Germinal center (tissue), 1 donor: ENCODE measurements at regions not wholly inside any gene's neighbourhood (a gene's known extent, or its start where the extent isn't known, plus 50 kb on each side); places are given as distances from the start of the nearest gene placed in this dataset.
"Not testable (repeated sequence)": the region's sequence is repeated elsewhere in the genome, so short reads cannot be mapped to it uniquely, and the experiment has no call there.

Source experiments
- DNase-seq: peaks from one replicate; pipeline ENCODE4 v3.0.0; 2012; ENCODE audit warnings: mixed read lengths, low spot score

GRCh38 chr6:72457738-72458137 lies 164.1 kb upstream of the KCNQ5 start:
- no peak for DNase-seq

GRCh38 chr6:72458521-72458920 lies 163.3 kb upstream of the KCNQ5 start:
- DNase-seq: no peak

- DNase-seq: no peak
These were observed 160.7 kb upstream of the KCNQ5 start for GRCh38 chr6:72461144-72461543.

GRCh38 chr6:72464246-72464645 lies 157.6 kb upstream of the KCNQ5 start:
- DNase-seq: no peak

GRCh38 chr6:72464791-72465691 lies 156.8 kb upstream of the KCNQ5 start:
- DNase-seq: no peak

- DNase-seq: no peak
These were observed 155.4 kb upstream of the KCNQ5 start for GRCh38 chr6:72466471-72466870.

GRCh38 chr6:72466971-72467566 lies 154.8 kb upstream of the KCNQ5 start:
- DNase-seq: no peak

- DNase-seq: not testable (repeated sequence)
These were observed 152.4 kb upstream of the KCNQ5 start for GRCh38 chr6:72469406-72469983.

- DNase-seq: no peak
These were observed 145.8 kb upstream of the KCNQ5 start for GRCh38 chr6:72476051-72476450.

GRCh38 chr6:72476646-72477045 lies 145.2 kb upstream of the KCNQ5 start:
- DNase-seq: no peak

- DNase-seq: no peak
These were observed 126.4 kb upstream of the KCNQ5 start for GRCh38 chr6:72495441-72495840.

- DNase-seq: no peak
These were observed 124.7 kb upstream of the KCNQ5 start for GRCh38 chr6:72497186-72497585.

GRCh38 chr6:72500669-72501068 lies 121.2 kb upstream of the KCNQ5 start:
- no peak for DNase-seq

- DNase-seq: no peak
These were observed 117.5 kb upstream of the KCNQ5 start for GRCh38 chr6:72504406-72504805.

GRCh38 chr6:72505446-72505845 lies 116.4 kb upstream of the KCNQ5 start:
- DNase-seq: no peak

- DNase-seq: no peak
These were observed 102.0 kb upstream of the KCNQ5 start for GRCh38 chr6:72519871-72520270.

GRCh38 chr6:72521684-72522083 lies 100.2 kb upstream of the KCNQ5 start:
- DNase-seq: no peak

- DNase-seq: peak; percentile 18
These were observed 99.1 kb upstream of the KCNQ5 start for GRCh38 chr6:72522735-72523141.

GRCh38 chr6:72524011-72524645 lies 97.7 kb upstream of the KCNQ5 start:
- no peak for DNase-seq

- DNase-seq: no peak
These were observed 95.9 kb upstream of the KCNQ5 start for GRCh38 chr6:72525821-72526510.

- DNase-seq: no peak
These were observed 91.7 kb upstream of the KCNQ5 start for GRCh38 chr6:72530152-72530551.

GRCh38 chr6:72530750-72531149 lies 91.1 kb upstream of the KCNQ5 start:
- no peak for DNase-seq
